Panc1 (cell line): ENCODE measurements at regions not wholly inside any gene's neighbourhood (a gene's known extent, or its start where the extent isn't known, plus 50 kb on each side); places are given as distances from the start of the nearest gene placed in this dataset.
"Not testable (repeated sequence)": the region's sequence is repeated elsewhere in the genome, so short reads cannot be mapped to it uniquely, and the experiment has no call there.

ENCODE experiments used
- ATAC-seq: fragments of 200-7000 bp; cut with Tn5 transposase; 2 replicates; pipeline ENCODE4 v1.9.1; 2020; ENCODE audit warnings: mild to moderate bottlenecking, moderate library complexity
- BruUV-seq: library from RNA; stranded (reverse); fragments of 400-500 nt; replicated peaks from 2 replicates; lab custom pipeline; 2021; lab: Mats Ljungman, UMichigan
- CTCF ChIA-PET: fragments of 300-600 bp; sonication (Branson Sonifier 250); formaldehyde crosslinking; loops from one replicate; lab custom pipeline; 2022; ENCODE audit warnings: antibody characterized with exemption; lab: Charles Lee
- POLR2A ChIA-PET: fragments of 300-600 bp; sonication (Branson Sonifier 250); formaldehyde crosslinking; loops from one replicate; lab custom pipeline; 2022; ENCODE audit warnings: antibody characterized with exemption; lab: Charles Lee
- DNase-seq: peaks from one replicate; pipeline ENCODE4 v3.0.0-alpha.2; 2010; ENCODE audit warnings: low read depth, low spot score
- H3K27ac ChIP-seq: 2 replicates; pipeline ENCODE4 v1.5.1; 2011; ENCODE audit warnings: mild to moderate bottlenecking, low read length, inconsistent platforms
- H3K27me3 ChIP-seq: fragments of 200-500 bp; sonication (Bioruptor generic); 2 replicates; pipeline ENCODE4 v1.6.0; 2014; ENCODE audit warnings: low read length, inconsistent platforms; ENCODE audit not compliant: control insufficient read depth, insufficient read depth
- H3K36me3 ChIP-seq: fragments of 200-500 bp; sonication (Bioruptor generic); 2 replicates; pipeline ENCODE4 v1.5.1; 2014; ENCODE audit warnings: inconsistent platforms, mild to moderate bottlenecking, low read length, moderate library complexity; ENCODE audit not compliant: control insufficient read depth, insufficient read depth
- H3K4me1 ChIP-seq: 2 replicates; pipeline ENCODE4 v1.5.1; 2011; ENCODE audit warnings: inconsistent platforms, mild to moderate bottlenecking, low read length, moderate library complexity; ENCODE audit not compliant: control insufficient read depth, insufficient read depth
- H3K4me3 ChIP-seq, 2 experiments: 2 replicates each; pipeline ENCODE4 v1.5.1; 2011 to 2012; ENCODE audit warnings: low read depth in 2 of 2, low read length in 2 of 2, mild to moderate bottlenecking in 2 of 2, inconsistent platforms in 1 of 2, moderate library complexity in 1 of 2
- H3K9me3 ChIP-seq: fragments of 200-500 bp; sonication (Bioruptor generic); 2 replicates; pipeline ENCODE4 v1.5.1; 2014; ENCODE audit warnings: low read depth, mild to moderate bottlenecking, inconsistent platforms, low read length, moderate library complexity; ENCODE audit not compliant: control insufficient read depth, insufficient read depth
- CTCF ChIP-seq: fragments of 450-650 bp; IDR thresholded peaks from 2 replicates; pipeline ENCODE4 v1.5.1; 2017; ENCODE audit warnings: mild to moderate bottlenecking
- POLR2AphosphoS5 ChIP-seq: IDR thresholded peaks from 2 replicates; pipeline ENCODE4 v1.6.1; 2012; ENCODE audit warnings: mild to moderate bottlenecking, low read depth, low read length, moderate library complexity
- REST ChIP-seq, 2 experiments: IDR thresholded peaks; 2 replicates each; pipeline ENCODE4 v1.6.1; 2011 to 2012; ENCODE audit warnings: low read depth in 2 of 2, control low read depth in 1 of 2, low read length in 1 of 2, mild to moderate bottlenecking in 1 of 2, moderate library complexity in 1 of 2; ENCODE audit not compliant: insufficient read depth in 1 of 2
- SIN3A ChIP-seq: IDR thresholded peaks from 2 replicates; pipeline ENCODE4 v1.6.1; 2012; ENCODE audit warnings: low read depth, mild to moderate bottlenecking, low read length, moderate library complexity, borderline replicate concordance; ENCODE audit not compliant: insufficient read depth
- TCF7L2 ChIP-seq: IDR thresholded peaks from 2 replicates; pipeline ENCODE4 v1.6.1; 2011; ENCODE audit warnings: mild to moderate bottlenecking, low read depth, low read length, inconsistent platforms
- in situ Hi-C: cut with HindIII; loops from 2 replicates; pipeline ENCODE4 v1.10.0; 2016; ENCODE audit warnings: low sequenced_read_pairs, low pct_unique_long_range_greater_than_20kb
- intact Hi-C: fragments of 100-400 bp; cut with micrococcal nuclease; formaldehyde crosslinking; loops from one replicate; pipeline ENCODE4 v1.10.0; 2022; ENCODE audit not compliant: unreplicated experiment

GRCh38 chr5:13201022-13201421, 743.5 kb downstream of the DNAH5 start:
- H3K9me3 ChIP-seq, result no peaks in the 10 kb centered on the region
- H3K4me3 ChIP-seq, result no peak overlapping the region
- no peak overlapping the region for H3K27ac ChIP-seq
- H3K27me3 ChIP-seq, result no peaks in the 10 kb centered on the region
- no peaks in the 10 kb centered on the region for H3K36me3 ChIP-seq
- ChIA-PET POLR2A (no interaction called here), CTCF (no interaction called here)
- in situ Hi-C loops, result no loop called here
- ATAC-seq (no peak), DNase-seq (no peak)
- no TSS peak for BruUV-seq
- no peak for TF ChIP-seq CTCF
- no peak for TF ChIP-seq SIN3A
- TF ChIP-seq POLR2AphosphoS5, result no peak
- TF ChIP-seq REST (IDR thresholded peaks at IDR 0.05; ENCODE audit: insufficient read depth in 1 of 2, low read depth in 2 of 2, low read length in 1 of 2), result no peak
- no peak for TF ChIP-seq TCF7L2
- no peaks in the 10 kb centered on the region for H3K4me1 ChIP-seq
- intact Hi-C loops, result no loop called here

GRCh38 chr5:13198226-13198625, 746.3 kb downstream of the DNAH5 start:
- H3K4me1 ChIP-seq, intact Hi-C loops, DNase-seq, CTCF ChIA-PET, H3K4me3 ChIP-seq, H3K36me3 ChIP-seq, in situ Hi-C loops, ATAC-seq, H3K27me3 ChIP-seq, POLR2A ChIA-PET, H3K27ac ChIP-seq, BruUV-seq, H3K9me3 ChIP-seq: not testable (repeated sequence)

GRCh38 chr5:13189532-13189931, 755.0 kb downstream of the DNAH5 start:
- no peak for DNase-seq
- Histone ChIP-seq H3K4me1 (no peaks in the 10 kb centered on the region), H3K4me3 (no peak overlapping the region), H3K36me3 (no peaks in the 10 kb centered on the region), H3K9me3 (no peaks in the 10 kb centered on the region), H3K27me3 (no peaks in the 10 kb centered on the region), H3K27ac (no peak overlapping the region)
- ATAC-seq, result no peak
- no TSS peak for BruUV-seq
- ChIA-PET CTCF (no interaction called here), POLR2A (interaction anchor here (0.6 kb wide), 1 partner anchor 108 kb away, joined by 3 read pairs; no protein-coding TSS in a partner anchor)
- intact Hi-C loops (no loop called here), in situ Hi-C loops (no loop called here)
- TF ChIP-seq SIN3A, result no peak
- TF ChIP-seq TCF7L2, result no peak
- TF ChIP-seq POLR2AphosphoS5, result no peak
- no peak for TF ChIP-seq CTCF
- no peak for TF ChIP-seq REST (IDR thresholded peaks at IDR 0.05; ENCODE audit: insufficient read depth in 1 of 2, low read depth in 2 of 2, low read length in 1 of 2)
